Activated CD4-positive, alpha-beta T cell treated with anti-CD3 and anti-CD28 coated beads, Interleukin-2, amount 10 ng/mL, durations not matched to agents 24 days and 14 days (primary cell): ENCODE measurements at regions not wholly inside any gene's neighbourhood (a gene's known extent, or its start where the extent isn't known, plus 50 kb on each side); places are given as distances from the start of the nearest gene placed in this dataset.

Experiments
- DNase-seq: peaks from one replicate; pipeline ENCODE4 v3.0.0; 2022
- H3K27ac Mint-ChIP-seq: one replicate; pipeline ENCODE4 v1.8.0; 2022; ENCODE audit warnings: mild to moderate bottlenecking, mixed read lengths
- H3K27me3 Mint-ChIP-seq: one replicate; pipeline ENCODE4 v1.8.0; 2022; ENCODE audit warnings: mixed read lengths
- H3K36me3 Mint-ChIP-seq: one replicate; pipeline ENCODE4 v1.8.0; 2022; ENCODE audit warnings: low read depth, mild to moderate bottlenecking, mixed read lengths
- H3K4me1 Mint-ChIP-seq: one replicate; pipeline ENCODE4 v1.8.0; 2021; ENCODE audit warnings: mixed read lengths
- H3K4me3 Mint-ChIP-seq: one replicate; pipeline ENCODE4 v1.8.0; 2022; ENCODE audit warnings: mild to moderate bottlenecking, moderate library complexity, mixed read lengths
- H3K9me3 Mint-ChIP-seq: one replicate; pipeline ENCODE4 v1.8.0; 2021; ENCODE audit warnings: mixed read lengths
- intact Hi-C: fragments of 100-400 bp; cut with micrococcal nuclease; formaldehyde crosslinking; loops from one replicate; pipeline ENCODE4 v1.15.1; 2023

DNA sequence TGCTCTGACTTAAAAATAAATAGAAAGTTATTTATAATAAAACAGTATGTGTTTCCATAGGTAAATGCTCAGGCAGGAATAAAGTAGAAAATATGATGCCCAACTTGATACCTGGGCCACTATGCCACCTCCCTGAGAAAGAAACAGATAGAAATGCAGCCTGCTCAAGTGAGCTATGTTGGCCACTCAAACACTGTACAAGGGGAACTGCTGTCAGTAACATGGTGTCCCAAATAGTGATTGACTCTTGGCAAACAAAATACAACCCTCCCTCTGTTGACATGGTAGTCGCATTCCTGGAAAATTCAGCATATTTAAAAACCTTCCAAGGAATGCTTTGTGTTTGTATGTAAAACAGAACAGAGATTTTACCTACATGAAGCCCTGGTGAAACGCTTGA is 66.9 kb upstream of the KCNE2 start:
- intact Hi-C loops = no loop called here
- peaks cover 24% of the 10 kb centered on the region for H3K9me3 Mint-ChIP-seq
- no peaks in the 10 kb centered on the region for H3K36me3 Mint-ChIP-seq
- H3K27ac Mint-ChIP-seq = no peak overlapping the region
- no peak overlapping the region for H3K4me3 Mint-ChIP-seq
- DNase-seq = no peak
- no peaks in the 10 kb centered on the region for H3K4me1 Mint-ChIP-seq
- peaks cover 3% of the 10 kb centered on the region for H3K27me3 Mint-ChIP-seq

DNA sequence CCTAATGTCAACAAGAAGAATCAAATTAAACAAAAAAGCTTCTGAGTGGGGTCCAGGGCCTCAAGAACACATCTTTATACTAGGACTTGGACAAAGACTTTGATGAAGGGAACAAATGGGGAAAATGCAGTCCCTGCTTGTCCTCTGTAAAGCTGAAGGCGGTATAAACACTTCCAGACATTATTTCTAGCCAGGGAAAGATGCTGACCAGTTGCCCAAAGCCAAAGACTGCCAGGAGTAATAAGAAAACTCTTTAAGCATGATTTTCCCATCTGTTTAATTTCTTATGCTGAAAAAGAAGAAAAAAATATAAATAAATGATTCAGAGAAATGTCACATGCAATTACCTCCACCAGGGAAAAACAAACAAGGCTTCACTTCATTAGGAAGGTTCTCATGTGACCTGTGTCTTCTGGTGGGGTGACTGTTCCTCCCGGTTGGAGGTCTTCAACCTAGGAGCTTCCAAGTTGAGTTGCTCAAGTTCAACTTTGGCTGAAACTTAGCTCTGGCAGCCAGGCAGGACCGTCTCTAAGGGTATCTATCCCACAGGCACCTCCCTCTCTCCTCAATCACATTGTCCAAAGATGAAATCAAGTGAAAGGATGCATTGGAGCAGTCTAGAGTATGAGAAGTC is 65.2 kb upstream of the KCNE2 start:
- Mint-ChIP-seq H3K4me3 (no peak overlapping the region), H3K27me3 (peaks cover 7% of the 10 kb centered on the region), H3K9me3 (peaks cover 19% of the 10 kb centered on the region), H3K36me3 (no peaks in the 10 kb centered on the region), H3K27ac (no peak overlapping the region), H3K4me1 (no peaks in the 10 kb centered on the region)
- no peak for DNase-seq
- intact Hi-C loops = no loop called here

DNA sequence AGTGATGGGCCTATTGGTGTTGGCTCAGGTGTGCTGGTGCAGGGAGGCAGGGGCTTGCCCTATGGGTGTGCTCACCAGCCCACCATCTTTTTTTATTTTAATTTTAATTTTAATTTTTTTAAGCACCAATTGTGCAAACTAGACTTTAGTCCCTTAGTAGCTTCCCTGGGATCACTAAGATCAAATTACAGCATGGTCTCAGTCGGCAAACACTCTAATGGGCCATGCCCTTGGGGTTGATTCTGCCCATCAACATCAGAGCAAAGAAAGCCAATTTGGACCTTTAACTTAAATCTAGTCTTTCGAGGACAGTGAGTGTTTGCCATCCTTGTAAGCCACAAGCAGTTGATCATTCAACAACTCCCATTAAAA is 64.7 kb upstream of the KCNE2 start:
- no peaks in the 10 kb centered on the region for H3K36me3 Mint-ChIP-seq
- intact Hi-C loops = no loop called here
- DNase-seq = no peak
- peaks cover 7% of the 10 kb centered on the region for H3K27me3 Mint-ChIP-seq
- no peak overlapping the region for H3K27ac Mint-ChIP-seq
- no peak overlapping the region for H3K4me3 Mint-ChIP-seq
- H3K4me1 Mint-ChIP-seq = no peaks in the 10 kb centered on the region
- peaks cover 19% of the 10 kb centered on the region for H3K9me3 Mint-ChIP-seq

DNA sequence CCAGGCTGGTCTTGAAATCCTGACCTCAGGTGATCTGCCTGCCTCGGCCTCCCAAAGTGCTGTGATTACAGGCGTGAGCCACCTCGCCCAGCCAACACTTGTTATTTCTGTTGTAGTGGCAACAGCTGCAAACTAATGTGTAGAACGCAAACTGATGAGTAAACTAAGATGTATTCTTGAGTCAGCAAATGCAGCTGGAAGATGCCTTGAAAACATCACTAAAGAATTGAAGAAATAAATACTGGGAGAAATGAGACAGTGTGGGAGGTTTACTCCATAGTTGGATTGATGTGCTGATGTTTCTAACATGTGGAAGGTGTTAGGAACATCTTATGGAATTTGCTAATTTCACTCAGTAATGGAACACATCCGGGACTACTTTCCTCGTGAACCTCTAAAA is 61.3 kb upstream of the KCNE2 start:
- peaks cover 7% of the 10 kb centered on the region for H3K27me3 Mint-ChIP-seq
- DNase-seq = no peak
- H3K4me3 Mint-ChIP-seq = no peak overlapping the region

DNA sequence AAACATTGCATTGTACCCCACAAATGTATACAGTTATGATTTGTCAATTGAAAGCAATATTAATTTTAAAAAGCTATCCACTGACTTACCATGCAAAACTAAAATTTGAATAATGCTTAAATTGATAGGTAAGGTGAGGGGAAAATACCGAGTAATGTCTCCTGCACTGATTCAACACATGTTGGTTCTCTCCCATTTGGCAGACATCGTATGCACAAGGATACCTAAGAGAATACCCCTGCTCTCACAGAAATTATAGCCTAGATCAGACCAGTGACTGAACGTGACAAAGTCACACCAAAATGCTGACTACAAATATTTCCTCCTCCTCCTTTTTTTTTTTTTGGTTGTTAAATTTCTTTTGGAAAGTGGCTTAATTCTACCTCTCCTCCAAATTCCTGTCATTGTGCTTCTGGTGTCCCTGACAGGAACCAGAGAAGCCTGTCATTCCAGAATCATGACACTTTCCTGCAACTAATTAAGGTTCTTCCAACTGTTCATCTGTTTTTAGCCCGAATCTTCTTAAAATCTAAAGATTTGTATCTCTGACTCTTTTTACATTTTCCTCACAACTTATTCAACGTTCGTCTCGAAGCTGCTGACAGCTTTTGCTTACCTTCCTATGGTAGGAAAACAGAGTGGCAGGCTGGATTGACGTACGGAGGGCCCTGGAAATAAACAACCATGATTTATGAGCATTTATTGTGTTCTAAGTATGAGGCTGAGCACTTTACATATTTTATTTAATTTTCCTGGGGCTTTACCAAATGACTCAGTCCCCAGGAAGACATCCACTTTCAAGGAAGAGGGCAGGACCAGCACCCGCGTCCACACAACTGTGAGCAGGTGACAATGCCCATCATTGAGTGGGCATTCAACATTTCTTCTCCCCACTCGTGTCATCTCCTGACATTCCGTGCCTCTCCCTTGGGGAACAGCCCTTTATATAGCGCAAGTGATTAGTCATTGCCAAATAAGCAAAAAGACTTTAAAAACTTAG is 57.9 kb upstream of the KCNE2 start:
- peaks cover 7% of the 10 kb centered on the region for H3K27me3 Mint-ChIP-seq
- H3K4me1 Mint-ChIP-seq = no peaks in the 10 kb centered on the region
- H3K9me3 Mint-ChIP-seq = peaks cover 3% of the 10 kb centered on the region
- no peak overlapping the region for H3K27ac Mint-ChIP-seq
- no peak for DNase-seq
- H3K4me3 Mint-ChIP-seq = no peak overlapping the region
- H3K36me3 Mint-ChIP-seq = no peaks in the 10 kb centered on the region
- intact Hi-C loops = no loop called here

More for the DNA sequence above, 61.3 kb upstream of the KCNE2 start:
- Mint-ChIP-seq H3K9me3 (peaks cover 12% of the 10 kb centered on the region), H3K4me1 (no peaks in the 10 kb centered on the region), H3K36me3 (no peaks in the 10 kb centered on the region), H3K27ac (no peak overlapping the region)
- intact Hi-C loops = no loop called here

DNA sequence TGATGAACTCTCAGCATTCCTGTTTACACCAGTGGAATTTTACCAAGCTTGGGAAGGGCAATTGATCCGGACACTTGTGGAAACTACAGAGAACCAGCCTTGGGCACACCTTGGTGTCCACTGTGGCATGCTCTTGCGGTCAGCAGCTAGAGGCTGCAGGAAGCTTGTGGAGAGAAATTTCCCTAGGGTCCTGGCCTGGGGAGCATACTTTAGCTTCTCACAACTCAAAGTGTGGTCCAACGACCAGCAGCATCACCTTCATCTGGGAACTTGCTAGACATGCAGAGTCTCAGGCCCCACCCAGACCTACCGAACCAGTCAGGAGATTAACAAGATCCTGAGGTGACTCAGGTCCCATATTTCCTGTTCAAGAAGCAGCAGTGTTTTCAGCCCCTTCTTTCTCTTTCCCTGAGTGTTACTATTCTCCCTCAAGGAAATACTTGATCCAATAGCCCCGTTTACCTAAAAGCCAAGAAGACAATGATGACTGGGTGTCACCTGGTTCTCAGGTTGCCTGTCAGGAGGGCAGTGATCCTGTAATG is 55.7 kb upstream of the KCNE2 start:
- Mint-ChIP-seq H3K9me3 (no peaks in the 10 kb centered on the region), H3K4me1 (no peaks in the 10 kb centered on the region), H3K27ac (no peak overlapping the region), H3K4me3 (no peak overlapping the region), H3K36me3 (no peaks in the 10 kb centered on the region), H3K27me3 (peaks cover 2% of the 10 kb centered on the region)
- no peak for DNase-seq
- intact Hi-C loops = no loop called here

DNA sequence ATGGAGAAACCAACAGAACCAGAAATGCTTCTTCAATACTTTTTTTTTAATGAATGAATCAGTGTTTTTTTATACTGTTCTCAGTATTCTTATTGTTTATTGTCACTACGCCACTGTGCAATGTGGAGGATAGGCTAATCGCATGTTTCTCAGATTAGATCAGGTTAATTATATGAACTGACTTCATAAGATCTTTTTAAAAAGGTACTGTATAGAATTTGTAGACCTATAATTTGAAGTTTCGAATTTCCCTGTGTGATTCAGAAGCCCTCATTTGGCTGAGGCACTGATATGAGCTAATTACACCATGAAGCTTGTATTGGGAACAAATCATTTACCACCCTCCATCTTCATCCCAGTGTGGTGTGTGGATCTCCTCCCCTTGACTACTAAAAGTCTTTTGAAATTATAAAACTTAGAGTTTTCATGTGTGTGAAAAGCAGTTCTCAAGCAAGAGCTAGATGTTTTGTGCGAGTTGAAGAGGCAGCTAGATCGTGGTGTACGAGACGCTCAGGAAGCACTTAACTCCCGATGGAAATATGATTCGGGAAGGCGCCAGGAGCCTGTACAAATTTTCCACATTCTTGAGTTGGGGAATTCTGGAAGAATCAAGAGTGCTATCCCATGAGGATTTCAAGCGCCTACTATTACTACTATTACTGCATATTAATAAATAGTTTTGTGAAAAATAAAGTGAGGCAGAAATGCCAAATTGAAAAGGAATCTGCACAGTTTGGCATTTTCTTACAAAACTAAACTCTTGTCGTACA is 52.1 kb upstream of the KCNE2 start:
- H3K4me3 Mint-ChIP-seq = no peak overlapping the region
- intact Hi-C loops = no loop called here
- no peaks in the 10 kb centered on the region for H3K9me3 Mint-ChIP-seq
- H3K27ac Mint-ChIP-seq = no peak overlapping the region
- no peaks in the 10 kb centered on the region for H3K4me1 Mint-ChIP-seq
- no peak for DNase-seq
- peaks cover 5% of the 10 kb centered on the region for H3K27me3 Mint-ChIP-seq
- H3K36me3 Mint-ChIP-seq = no peaks in the 10 kb centered on the region

DNA sequence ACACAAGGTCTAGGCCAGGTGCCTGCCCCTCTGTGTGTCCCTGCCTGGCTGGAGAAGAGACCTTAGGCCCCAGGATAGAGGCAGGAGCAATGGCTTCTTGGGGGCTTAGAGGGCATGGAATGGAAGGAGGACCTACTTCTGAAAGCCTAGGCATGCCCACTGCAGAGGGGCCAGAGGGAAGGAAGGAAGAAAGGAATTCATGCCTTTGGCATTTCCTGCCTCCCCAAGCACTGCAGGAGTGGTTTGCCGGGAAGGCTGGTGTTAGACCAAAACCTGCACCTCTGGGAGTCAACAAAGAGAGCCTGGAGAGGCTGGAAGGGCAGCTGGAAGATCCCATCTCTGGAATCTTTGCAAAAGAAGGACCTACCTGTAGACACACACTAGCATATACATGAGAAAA is 50.7 kb upstream of the KCNE2 start:
- no peak overlapping the region for H3K27ac Mint-ChIP-seq
- no peak overlapping the region for H3K4me3 Mint-ChIP-seq
- intact Hi-C loops = no loop called here
- H3K36me3 Mint-ChIP-seq = no peaks in the 10 kb centered on the region
- no peaks in the 10 kb centered on the region for H3K4me1 Mint-ChIP-seq
- peaks cover 14% of the 10 kb centered on the region for H3K27me3 Mint-ChIP-seq
- no peaks in the 10 kb centered on the region for H3K9me3 Mint-ChIP-seq
- no peak for DNase-seq
